ENCODE measurements at regions not wholly inside any gene's neighbourhood (a gene's known extent, or its start where the extent isn't known, plus 50 kb on each side); places are given as distances from the start of the nearest gene placed in this dataset.

- CTCF ChIA-PET = no interaction called here
- POLR2A ChIA-PET = no interaction called here
- ATAC-seq = no peak
Measured at GRCh38 chr17:14843086-14843795, 421.9 kb downstream of the PMP22 start.

More at GRCh38 chr17:14843086-14843795, 421.9 kb downstream of the PMP22 start:
- TF ChIP-seq STAT6 (CRISPR knock-in tag; conservative IDR thresholded peaks at IDR 0.05; ENCODE audit: low read depth) = no peak
- no peak for TF ChIP-seq JUN (CRISPR knock-in tag; IDR thresholded peaks at IDR 0.05)
- TF ChIP-seq MXD4 (CRISPR knock-in tag; IDR thresholded peaks at IDR 0.05; ENCODE audit: borderline replicate concordance) = no peak
- no peak for TF ChIP-seq EMX1 (CRISPR knock-in tag; IDR thresholded peaks at IDR 0.05)
- TF ChIP-seq ERG (CRISPR knock-in tag; IDR thresholded peaks at IDR 0.05) = no peak
- TF ChIP-seq NFYB (CRISPR knock-in tag; conservative IDR thresholded peaks at IDR 0.05; ENCODE audit: low read depth) = no peak
- no peak for TF ChIP-seq ZNF425 (CRISPR knock-in tag; conservative IDR thresholded peaks at IDR 0.05)
- no peak for TF ChIP-seq CTCF (IDR thresholded peaks at IDR 0.05)
- no peak for TF ChIP-seq ESRRA (CRISPR knock-in tag; IDR thresholded peaks at IDR 0.05; ENCODE audit: borderline replicate concordance)
- TF ChIP-seq ZNF512 (CRISPR knock-in tag; IDR thresholded peaks at IDR 0.05; ENCODE audit: borderline replicate concordance) = no peak
- no peak for TF ChIP-seq ZBTB21 (CRISPR knock-in tag; IDR thresholded peaks at IDR 0.05; ENCODE audit: borderline replicate concordance)
- TF ChIP-seq GABPB1 (CRISPR knock-in tag; IDR thresholded peaks at IDR 0.05) = no peak
- Mint-ChIP-seq H3K27me3 (ENCODE audit: low read depth) (peaks cover 2% of the 10 kb centered on the region; the same call in 1 of the 2 replicates), H3K9me3 (peaks cover 8% of the 10 kb centered on the region), H3K4me3 (no peak overlapping the region), H3K4me1 (no peaks in the 10 kb centered on the region), H3K36me3 (no peaks in the 10 kb centered on the region), H3K27ac (no peak overlapping the region)
- DNase-seq (ENCODE audit: low spot score) = no peak

All from WTC11 (cell line).